Testis (tissue), 2 donors: ENCODE measurements at regions not wholly inside any gene's neighbourhood (a gene's known extent, or its start where the extent isn't known, plus 50 kb on each side); places are given as distances from the start of the nearest gene placed in this dataset.

Experiments used
- CTCF ChIP-seq, 3 experiments: fragments of 450-650 bp in 2 of 3; fragments of 200-600 bp in 1 of 3; sonication (generic) in 1 of 3; IDR thresholded peaks; one replicate each; pipeline ENCODE4 v1.5.1; 2016 to 2019; ENCODE audit warnings: antibody characterized with exemption in 3 of 3, mild to moderate bottlenecking in 2 of 3, moderate library complexity in 1 of 3
- POLR2A ChIP-seq: fragments of 450-650 bp; IDR thresholded peaks from one replicate; pipeline ENCODE4 v1.6.1; 2017; ENCODE audit warnings: antibody characterized with exemption, mild to moderate bottlenecking, moderate library complexity

- TF ChIP-seq POLR2A (no peak), CTCF (IDR thresholded peaks at IDR 0.05) (no peak)
These were observed 107.9 kb upstream of the ZNF469 start for GRCh38 chr16:88274847-88275246.
